GM12878 (cell line): ENCODE measurements at regions not wholly inside any gene's neighbourhood (a gene's known extent, or its start where the extent isn't known, plus 50 kb on each side); places are given as distances from the start of the nearest gene placed in this dataset.

Source experiments
- ATAC-seq: fragments of 200-7000 bp; cut with Tn5 transposase; 3 replicates; pipeline ENCODE4 v1.9.1; 2020; ENCODE audit warnings: mild to moderate bottlenecking, moderate library complexity
- BruUV-seq: library from RNA; stranded (reverse); fragments of 400-500 nt; replicated peaks from 2 replicates; lab custom pipeline; 2021; lab: Mats Ljungman, UMichigan
- CTCF ChIA-PET: fragments of 300-600 bp; sonication (Branson Sonifier 250); formaldehyde crosslinking; extraction: SDS; loops from one replicate; lab custom pipeline; 2021; ENCODE audit warnings: inconsistent platforms; lab: Yijun Ruan, JAX
- POLR2A ChIA-PET: fragments of 350-600 bp; formaldehyde crosslinking; extraction: SDS; loops from one replicate; lab custom pipeline; 2021; ENCODE audit warnings: inconsistent platforms; lab: Charles Lee
- RAD21 ChIA-PET: fragments of 300-600 bp; sonication (Branson Sonifier 250); formaldehyde crosslinking; loops from one replicate; lab custom pipeline; 2023; ENCODE audit warnings: antibody characterized with exemption; ENCODE audit not compliant: unreplicated experiment; lab: Charles Lee
- SMC1A ChIA-PET: fragments of 300-600 bp; sonication (Branson Sonifier 250); formaldehyde crosslinking; loops from one replicate; lab custom pipeline; 2023; ENCODE audit not compliant: unreplicated experiment, uncharacterized antibody; lab: Charles Lee
- DNase-seq: peaks from one replicate; pipeline ENCODE4 v3.0.0-alpha.2; 2011; ENCODE audit warnings: low read depth, low spot score
- FAIRE-seq: peaks from 3 replicates; lab custom pipeline; 2011; peaks lifted over from hg19 to GRCh38; lab: Jason Lieb, UNC
- H2AFZ ChIP-seq: 2 replicates; pipeline ENCODE4 v1.6.0; 2011; ENCODE audit warnings: low read depth, low read length, control low read depth; ENCODE audit not compliant: control insufficient read depth
- H3K27ac ChIP-seq: 2 replicates; pipeline ENCODE4 v1.5.1; 2011; ENCODE audit warnings: control low read depth; ENCODE audit not compliant: control insufficient read depth, insufficient read depth
- H3K27me3 ChIP-seq, 2 experiments: replicated peaks in 1 of 2; 2 replicates each; pipeline versions ENCODE4 v1.6.0 to v1.6.1; 2011; ENCODE audit warnings: low read length in 1 of 2; ENCODE audit not compliant: control insufficient read depth in 2 of 2, insufficient read depth in 2 of 2
- H3K36me3 ChIP-seq, 2 experiments: 2 replicates each; pipeline ENCODE4 v1.5.1; 2011; ENCODE audit warnings: low read length in 1 of 2; ENCODE audit not compliant: control insufficient read depth in 2 of 2, insufficient read depth in 2 of 2
- H3K4me1 ChIP-seq: 2 replicates; pipeline ENCODE4 v1.6.1; 2011; ENCODE audit warnings: mild to moderate bottlenecking, low read length, moderate library complexity, mixed read lengths; ENCODE audit not compliant: control insufficient read depth, insufficient read depth
- H3K4me2 ChIP-seq: 2 replicates; pipeline ENCODE4 v1.6.0; 2011; ENCODE audit warnings: control low read depth; ENCODE audit not compliant: control insufficient read depth, insufficient read depth
- H3K4me3 ChIP-seq: fragments of 200-600 bp; sonication (generic); 2 replicates; pipeline ENCODE4 v1.5.1; 2016
- H3K79me2 ChIP-seq: 2 replicates; pipeline ENCODE4 v1.6.0; 2011; ENCODE audit warnings: low read length; ENCODE audit not compliant: control insufficient read depth, insufficient read depth
- H3K9ac ChIP-seq: 2 replicates; pipeline ENCODE4 v1.8.0; 2011; ENCODE audit warnings: low read length, control low read depth, mixed read lengths; ENCODE audit not compliant: control insufficient read depth, insufficient read depth
- H3K9me3 ChIP-seq: replicated peaks from 3 replicates; pipeline ENCODE4 v1.5.1; 2011; ENCODE audit warnings: mild to moderate bottlenecking, low read length; ENCODE audit not compliant: control insufficient read depth, insufficient read depth
- H4K20me1 ChIP-seq: 2 replicates; pipeline ENCODE4 v1.6.0; 2011; ENCODE audit not compliant: control insufficient read depth, insufficient read depth
- CBX3 ChIP-seq: fragments of 200-600 bp; sonication (generic); IDR thresholded peaks from 2 replicates; pipeline ENCODE4 v1.6.1; 2016; ENCODE audit warnings: low read depth, borderline replicate concordance
- E2F4 ChIP-seq: IDR thresholded peaks from 2 replicates; pipeline ENCODE4 v1.6.1; 2012; ENCODE audit warnings: low read depth, low read length, improper control_type of control experiment
- EP300 ChIP-seq, 2 experiments: fragments of 150-350 bp in 1 of 2; IDR thresholded peaks; 2 replicates each; pipeline ENCODE4 v1.6.1; 2011 to 2012; ENCODE audit warnings: low read depth in 2 of 2, low read length in 2 of 2, borderline replicate concordance in 1 of 2, improper control_type of control experiment in 1 of 2, inconsistent platforms in 1 of 2; ENCODE audit not compliant: control insufficient read depth in 1 of 2
- MYB ChIP-seq: fragments of 150-350 bp; IDR thresholded peaks from 2 replicates; pipeline ENCODE4 v1.6.1; 2014; ENCODE audit warnings: mild to moderate bottlenecking, low read depth, low read length, borderline replicate concordance
- NFYA ChIP-seq: IDR thresholded peaks from 2 replicates; pipeline ENCODE4 v1.6.1; 2011; ENCODE audit warnings: low read depth, mild to moderate bottlenecking, low read length, improper control_type of control experiment, borderline replicate concordance
- PAX8 ChIP-seq: fragments of 450-650 bp; IDR thresholded peaks from 2 replicates; pipeline ENCODE4 v1.6.1; 2017; ENCODE audit warnings: mild to moderate bottlenecking, moderate library complexity
- RB1 ChIP-seq: fragments of 450-650 bp; formaldehyde crosslinking; IDR thresholded peaks from 2 replicates; pipeline ENCODE4 v1.6.1; 2017; ENCODE audit warnings: mild to moderate bottlenecking, borderline replicate concordance
- SUZ12 ChIP-seq: fragments of 200-600 bp; sonication (generic); IDR thresholded peaks from one replicate; pipeline ENCODE4 v1.6.1; 2018; ENCODE audit warnings: antibody characterized with exemption, mild to moderate bottlenecking; ENCODE audit not compliant: unreplicated experiment
- ZSCAN29 ChIP-seq: fragments of 450-650 bp; IDR thresholded peaks from 2 replicates; pipeline ENCODE4 v1.6.1; 2017; ENCODE audit warnings: mild to moderate bottlenecking, moderate library complexity
- WGBS: methylation state at CpG from one replicate; pipeline ENCODE4 v1.1.6; 2016; ENCODE audit warnings: low lambda C conversion rate; ENCODE audit not compliant: insufficient replicate concordance, insufficient coverage; ENCODE audit errors: missing lambda C conversion rate; 5-methylcytosine and 5-hydroxymethylcytosine counted together
- in situ Hi-C: fragments of 300-500 bp; cut with MboI; formaldehyde crosslinking; loops from 9 replicates; pipeline ENCODE4 v1.14.3; 2018; ENCODE audit warnings: mixed read lengths
- intact Hi-C: fragments of 100-400 bp; cut with micrococcal nuclease; formaldehyde crosslinking; loops from one replicate; pipeline ENCODE4 v1.14.2; 2022; ENCODE audit not compliant: unreplicated experiment
- TF ChIP-seq, protein P1 (sequence below): fragments of 450-650 bp; IDR thresholded peaks from 2 replicates; pipeline ENCODE4 v1.6.1; 2016; ENCODE audit warnings: mild to moderate bottlenecking
- TF ChIP-seq, protein P2 (sequence below): IDR thresholded peaks from 2 replicates; pipeline ENCODE4 v1.6.1; 2011; ENCODE audit warnings: borderline replicate concordance, low read depth, mild to moderate bottlenecking, moderate library complexity, mixed read lengths, low read length; ENCODE audit not compliant: insufficient read depth; ENCODE audit errors: extremely low read length
- TF ChIP-seq, protein P3 (sequence below): fragments of 450-650 bp; IDR thresholded peaks from 2 replicates; pipeline ENCODE4 v1.6.1; 2017; ENCODE audit warnings: mild to moderate bottlenecking, moderate library complexity

- TF ChIP-seq E2F4 = no peak
- TF ChIP-seq NFYA = no peak
Observed at GRCh38 chr11:109012991-109013390, 348.1 kb downstream of the DDX10 start (continued).

- intact Hi-C loops = no loop called here
- TF ChIP-seq ZSCAN29 (no peak), RB1 (no peak), EP300 (IDR thresholded peaks at IDR 0.05; ENCODE audit: borderline replicate concordance in 1 of 2, control insufficient read depth in 1 of 2, low read depth in 2 of 2, low read length in 2 of 2) (no peak), PAX8 (no peak), MYB (no peak), SUZ12 (no peak), CBX3 (no peak)
- TF ChIP-seq, protein P1, sequence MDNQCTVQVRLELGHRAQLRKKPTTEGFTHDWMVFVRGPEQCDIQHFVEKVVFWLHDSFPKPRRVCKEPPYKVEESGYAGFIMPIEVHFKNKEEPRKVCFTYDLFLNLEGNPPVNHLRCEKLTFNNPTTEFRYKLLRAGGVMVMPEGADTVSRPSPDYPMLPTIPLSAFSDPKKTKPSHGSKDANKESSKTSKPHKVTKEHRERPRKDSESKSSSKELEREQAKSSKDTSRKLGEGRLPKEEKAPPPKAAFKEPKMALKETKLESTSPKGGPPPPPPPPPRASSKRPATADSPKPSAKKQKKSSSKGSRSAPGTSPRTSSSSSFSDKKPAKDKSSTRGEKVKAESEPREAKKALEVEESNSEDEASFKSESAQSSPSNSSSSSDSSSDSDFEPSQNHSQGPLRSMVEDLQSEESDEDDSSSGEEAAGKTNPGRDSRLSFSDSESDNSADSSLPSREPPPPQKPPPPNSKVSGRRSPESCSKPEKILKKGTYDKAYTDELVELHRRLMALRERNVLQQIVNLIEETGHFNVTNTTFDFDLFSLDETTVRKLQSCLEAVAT = no peak
- TF ChIP-seq, protein P2, sequence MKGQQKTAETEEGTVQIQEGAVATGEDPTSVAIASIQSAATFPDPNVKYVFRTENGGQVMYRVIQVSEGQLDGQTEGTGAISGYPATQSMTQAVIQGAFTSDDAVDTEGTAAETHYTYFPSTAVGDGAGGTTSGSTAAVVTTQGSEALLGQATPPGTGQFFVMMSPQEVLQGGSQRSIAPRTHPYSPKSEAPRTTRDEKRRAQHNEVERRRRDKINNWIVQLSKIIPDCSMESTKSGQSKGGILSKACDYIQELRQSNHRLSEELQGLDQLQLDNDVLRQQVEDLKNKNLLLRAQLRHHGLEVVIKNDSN = no peak
- TF ChIP-seq, protein P3, sequence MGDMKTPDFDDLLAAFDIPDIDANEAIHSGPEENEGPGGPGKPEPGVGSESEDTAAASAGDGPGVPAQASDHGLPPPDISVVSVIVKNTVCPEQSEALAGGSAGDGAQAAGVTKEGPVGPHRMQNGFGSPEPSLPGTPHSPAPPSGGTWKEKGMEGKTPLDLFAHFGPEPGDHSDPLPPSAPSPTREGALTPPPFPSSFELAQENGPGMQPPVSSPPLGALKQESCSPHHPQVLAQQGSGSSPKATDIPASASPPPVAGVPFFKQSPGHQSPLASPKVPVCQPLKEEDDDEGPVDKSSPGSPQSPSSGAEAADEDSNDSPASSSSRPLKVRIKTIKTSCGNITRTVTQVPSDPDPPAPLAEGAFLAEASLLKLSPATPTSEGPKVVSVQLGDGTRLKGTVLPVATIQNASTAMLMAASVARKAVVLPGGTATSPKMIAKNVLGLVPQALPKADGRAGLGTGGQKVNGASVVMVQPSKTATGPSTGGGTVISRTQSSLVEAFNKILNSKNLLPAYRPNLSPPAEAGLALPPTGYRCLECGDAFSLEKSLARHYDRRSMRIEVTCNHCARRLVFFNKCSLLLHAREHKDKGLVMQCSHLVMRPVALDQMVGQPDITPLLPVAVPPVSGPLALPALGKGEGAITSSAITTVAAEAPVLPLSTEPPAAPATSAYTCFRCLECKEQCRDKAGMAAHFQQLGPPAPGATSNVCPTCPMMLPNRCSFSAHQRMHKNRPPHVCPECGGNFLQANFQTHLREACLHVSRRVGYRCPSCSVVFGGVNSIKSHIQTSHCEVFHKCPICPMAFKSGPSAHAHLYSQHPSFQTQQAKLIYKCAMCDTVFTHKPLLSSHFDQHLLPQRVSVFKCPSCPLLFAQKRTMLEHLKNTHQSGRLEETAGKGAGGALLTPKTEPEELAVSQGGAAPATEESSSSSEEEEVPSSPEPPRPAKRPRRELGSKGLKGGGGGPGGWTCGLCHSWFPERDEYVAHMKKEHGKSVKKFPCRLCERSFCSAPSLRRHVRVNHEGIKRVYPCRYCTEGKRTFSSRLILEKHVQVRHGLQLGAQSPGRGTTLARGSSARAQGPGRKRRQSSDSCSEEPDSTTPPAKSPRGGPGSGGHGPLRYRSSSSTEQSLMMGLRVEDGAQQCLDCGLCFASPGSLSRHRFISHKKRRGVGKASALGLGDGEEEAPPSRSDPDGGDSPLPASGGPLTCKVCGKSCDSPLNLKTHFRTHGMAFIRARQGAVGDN = no peak
Observed at GRCh38 chr11:109015283-109015682, 350.4 kb downstream of the DDX10 start.

More at GRCh38 chr11:109015283-109015682, 350.4 kb downstream of the DDX10 start:
- ATAC-seq = no peak
- ChIA-PET POLR2A (no interaction called here), RAD21 (no interaction called here), CTCF (interaction anchor here (0.6 kb wide), 1 partner anchor 171 kb away, joined by 3 read pairs; no protein-coding TSS in a partner anchor), SMC1A (interaction anchor here (0.9 kb wide), 1 partner anchor 28 kb away, joined by 3 read pairs; no protein-coding TSS in a partner anchor)
- Histone ChIP-seq H3K9ac (no peak overlapping the region), H3K27me3 (0 out of 4 replicates have a peak, but pooled peaks cover 0 to 1% of the 10 kb centered on the region in 2 experiments), H4K20me1 (no peaks in the 10 kb centered on the region; the same call in 1 of the 2 replicates), H3K4me1 (no peaks in the 10 kb centered on the region), H3K4me3 (no peak overlapping the region), H3K4me2 (no peak overlapping the region), H3K27ac (no peak overlapping the region), H3K36me3 (no peaks in the 10 kb centered on the region), H3K79me2 (no peaks in the 10 kb centered on the region), H3K9me3 (no peaks in the 10 kb centered on the region), H2AFZ (no peak overlapping the region)
- WGBS = 31% methylated on average over 5 of the region's 5 CpGs
- no peak for DNase-seq
- FAIRE-seq = no peak
- no TSS peak for BruUV-seq
- in situ Hi-C loops = no loop called here
